B cell (primary cell): ENCODE measurements at regions not wholly inside any gene's neighbourhood (a gene's known extent, or its start where the extent isn't known, plus 50 kb on each side); places are given as distances from the start of the nearest gene placed in this dataset.

Experiments used
- EZH2 ChIP-seq: IDR thresholded peaks from 2 replicates; pipeline ENCODE4 v1.6.1; 2012; ENCODE audit warnings: borderline replicate concordance, low read depth, mild to moderate bottlenecking, moderate library complexity, low read length; ENCODE audit not compliant: insufficient read depth, poor library complexity, severe bottlenecking
- TF ChIP-seq, protein P1 (sequence below): fragments of 200-600 bp; IDR thresholded peaks from one replicate; pipeline ENCODE4 v1.8.0; 2022; ENCODE audit warnings: antibody characterized with exemption, mild to moderate bottlenecking

DNA sequence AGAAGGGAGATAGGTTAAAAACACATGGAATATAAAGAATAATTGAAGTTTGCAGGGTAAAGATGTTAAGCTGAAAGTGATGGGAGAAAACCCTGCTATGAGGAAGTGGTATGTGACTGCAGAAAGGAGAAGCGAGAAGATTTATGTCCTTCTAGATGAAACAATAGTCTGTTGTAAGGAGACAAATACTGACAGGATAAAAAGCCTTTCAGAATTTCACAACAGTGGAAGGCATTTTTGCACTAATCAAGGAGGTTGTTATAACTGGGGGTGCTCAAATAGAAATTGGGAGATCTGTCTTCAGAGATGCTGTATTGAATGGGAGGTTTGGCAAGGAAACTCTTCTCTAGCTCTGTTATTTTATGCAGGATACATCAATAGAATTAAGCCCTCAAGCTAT is 69.6 kb downstream of the NMUR2 start:
- no peak for TF ChIP-seq EZH2
- TF ChIP-seq, protein P1, sequence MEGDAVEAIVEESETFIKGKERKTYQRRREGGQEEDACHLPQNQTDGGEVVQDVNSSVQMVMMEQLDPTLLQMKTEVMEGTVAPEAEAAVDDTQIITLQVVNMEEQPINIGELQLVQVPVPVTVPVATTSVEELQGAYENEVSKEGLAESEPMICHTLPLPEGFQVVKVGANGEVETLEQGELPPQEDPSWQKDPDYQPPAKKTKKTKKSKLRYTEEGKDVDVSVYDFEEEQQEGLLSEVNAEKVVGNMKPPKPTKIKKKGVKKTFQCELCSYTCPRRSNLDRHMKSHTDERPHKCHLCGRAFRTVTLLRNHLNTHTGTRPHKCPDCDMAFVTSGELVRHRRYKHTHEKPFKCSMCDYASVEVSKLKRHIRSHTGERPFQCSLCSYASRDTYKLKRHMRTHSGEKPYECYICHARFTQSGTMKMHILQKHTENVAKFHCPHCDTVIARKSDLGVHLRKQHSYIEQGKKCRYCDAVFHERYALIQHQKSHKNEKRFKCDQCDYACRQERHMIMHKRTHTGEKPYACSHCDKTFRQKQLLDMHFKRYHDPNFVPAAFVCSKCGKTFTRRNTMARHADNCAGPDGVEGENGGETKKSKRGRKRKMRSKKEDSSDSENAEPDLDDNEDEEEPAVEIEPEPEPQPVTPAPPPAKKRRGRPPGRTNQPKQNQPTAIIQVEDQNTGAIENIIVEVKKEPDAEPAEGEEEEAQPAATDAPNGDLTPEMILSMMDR: no peak
